Liver (tissue), 3 donors: ENCODE measurements at regions not wholly inside any gene's neighbourhood (a gene's known extent, or its start where the extent isn't known, plus 50 kb on each side); places are given as distances from the start of the nearest gene placed in this dataset.

Source experiments
- ATF3 ChIP-seq: IDR thresholded peaks from 2 replicates; pipeline ENCODE4 v1.6.1; 2016; ENCODE audit warnings: antibody characterized with exemption
- CTCF ChIP-seq: fragments of 150-350 bp; IDR thresholded peaks from 2 replicates; pipeline ENCODE4 v1.5.1; 2017; ENCODE audit warnings: improper control_type of control experiment, low read depth, low read length; ENCODE audit not compliant: missing input control
- FOXA1 ChIP-seq: IDR thresholded peaks from 2 replicates; pipeline ENCODE4 v1.6.1; 2016; ENCODE audit warnings: antibody characterized with exemption
- JUND ChIP-seq, 2 donors: IDR thresholded peaks; 2 replicates each; pipeline ENCODE4 v1.6.1; 2016; ENCODE audit warnings: antibody characterized with exemption in 2 of 2
- MAX ChIP-seq: IDR thresholded peaks from 2 replicates; pipeline ENCODE4 v1.6.1; 2016; ENCODE audit warnings: antibody characterized with exemption
- RAD21 ChIP-seq, 2 donors: IDR thresholded peaks; 2 replicates each; pipeline ENCODE4 v1.6.1; 2016; ENCODE audit warnings: antibody characterized with exemption in 2 of 2, mild to moderate bottlenecking in 2 of 2
- REST ChIP-seq: IDR thresholded peaks from 2 replicates; pipeline ENCODE4 v1.6.1; 2016; ENCODE audit warnings: antibody characterized with exemption, mild to moderate bottlenecking
- TAF1 ChIP-seq: conservative IDR thresholded peaks from 2 replicates; pipeline ENCODE4 v1.6.1; 2016; ENCODE audit warnings: antibody characterized with exemption, mild to moderate bottlenecking
- YY1 ChIP-seq: IDR thresholded peaks from 2 replicates; pipeline ENCODE4 v1.6.1; 2016; ENCODE audit warnings: antibody characterized with exemption, mild to moderate bottlenecking
- donor health status: healthy.
- donor health status: healthy.

GRCh38 chr4:62601737-62602136 is 1401.6 kb downstream of the ADGRL3 start:
- TF ChIP-seq CTCF (no peak), YY1 (no peak), ATF3 (no peak), RAD21 (IDR thresholded peaks at IDR 0.05) (no peak), MAX (no peak), REST (no peak), TAF1 (no peak), FOXA1 (no peak), JUND (IDR thresholded peaks at IDR 0.05) (no peak)
